ENCODE measurements at regions not wholly inside any gene's neighbourhood (a gene's known extent, or its start where the extent isn't known, plus 50 kb on each side); places are given as distances from the start of the nearest gene placed in this dataset.

- DNase-seq: no peak
Observed at GRCh38 chr6:109224994-109225393, 129.7 kb downstream of the CEP57L1 start.

DNA sequence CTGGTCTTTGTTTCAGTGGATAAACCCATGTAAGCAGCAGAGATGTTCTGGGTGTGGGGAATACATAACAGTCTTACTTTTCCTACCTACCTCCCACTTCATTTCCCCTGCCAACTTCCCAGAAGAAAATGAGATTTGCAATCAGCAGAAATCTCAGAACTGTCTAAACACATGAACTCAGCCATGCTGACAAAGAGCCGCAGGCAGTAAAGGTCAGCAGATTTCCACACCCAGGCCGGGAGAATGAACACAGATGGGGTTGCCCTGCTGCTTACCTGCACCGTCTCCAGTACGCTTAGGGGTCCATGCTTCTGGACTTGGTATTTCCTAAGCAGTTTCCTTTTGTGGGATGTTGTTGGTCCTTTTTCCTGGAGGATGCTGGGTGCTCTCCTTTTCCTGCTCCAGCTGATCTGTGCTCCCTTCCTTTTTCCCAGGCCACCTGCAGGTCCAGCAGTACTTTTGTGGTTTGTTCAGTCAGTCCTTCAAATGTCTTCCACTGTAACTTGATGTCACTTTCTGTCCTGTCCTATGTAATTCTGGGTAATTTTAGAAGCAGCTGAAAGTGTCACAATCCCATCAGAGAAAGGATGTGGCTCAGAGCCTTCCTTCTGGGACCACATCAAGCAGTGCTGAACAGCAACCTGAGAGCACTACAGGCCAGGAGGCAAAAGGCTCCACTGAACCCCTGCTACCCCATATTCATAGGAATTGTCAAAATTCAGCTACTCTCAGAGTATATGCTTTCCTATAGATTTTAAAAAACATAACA is 129.0 kb downstream of the CEP57L1 start:
- DNase-seq: no peak

- DNase-seq: no peak
Observed at GRCh38 chr6:109222848-109223247, 127.5 kb downstream of the CEP57L1 start.

GRCh38 chr6:109221543-109222195 is 126.4 kb downstream of the CEP57L1 start:
- DNase-seq: peak; percentile 1

Measured in NCI-H69 (cell line).